Ishikawa (cell line): ENCODE measurements at regions not wholly inside any gene's neighbourhood (a gene's known extent, or its start where the extent isn't known, plus 50 kb on each side); places are given as distances from the start of the nearest gene placed in this dataset.

Experiments used
- CEBPB ChIP-seq: IDR thresholded peaks from 2 replicates; pipeline ENCODE4 v1.6.1; 2012
- CREB1 ChIP-seq: IDR thresholded peaks from 2 replicates; pipeline ENCODE4 v1.6.1; 2012; ENCODE audit warnings: low read depth
- EGR1 ChIP-seq: IDR thresholded peaks from 2 replicates; pipeline ENCODE4 v1.6.1; 2012
- EP300 ChIP-seq: IDR thresholded peaks from 2 replicates; pipeline ENCODE4 v1.6.1; 2012; ENCODE audit warnings: borderline replicate concordance
- FOXM1 ChIP-seq: IDR thresholded peaks from 2 replicates; pipeline ENCODE4 v1.6.1; 2012; ENCODE audit warnings: low read depth, borderline replicate concordance
- NFIC ChIP-seq: IDR thresholded peaks from 2 replicates; pipeline ENCODE4 v1.6.1; 2012
- RAD21 ChIP-seq: IDR thresholded peaks from 2 replicates; pipeline ENCODE4 v1.6.1; 2012; ENCODE audit warnings: low read depth
- TAF1 ChIP-seq: IDR thresholded peaks from 2 replicates; pipeline ENCODE4 v1.6.1; 2012; ENCODE audit warnings: low read depth, mild to moderate bottlenecking
- TCF12 ChIP-seq: IDR thresholded peaks from 2 replicates; pipeline ENCODE4 v1.6.1; 2012; ENCODE audit warnings: low read depth
- TEAD4 ChIP-seq: IDR thresholded peaks from 2 replicates; pipeline ENCODE4 v1.6.1; 2012
- YY1 ChIP-seq: IDR thresholded peaks from 2 replicates; pipeline ENCODE4 v1.6.1; 2012; ENCODE audit warnings: low read depth
- ZBTB7A ChIP-seq: IDR thresholded peaks from 2 replicates; pipeline ENCODE4 v1.6.1; 2012; ENCODE audit warnings: low read depth
- TF ChIP-seq, protein P1 (sequence below): IDR thresholded peaks from 2 replicates; pipeline ENCODE4 v1.6.1; 2012
- TF ChIP-seq, protein P2 (sequence below): IDR thresholded peaks from 2 replicates; pipeline ENCODE4 v1.6.1; 2012; ENCODE audit warnings: low read depth, mild to moderate bottlenecking
- TF ChIP-seq, protein P3 (sequence below): IDR thresholded peaks from 2 replicates; pipeline ENCODE4 v1.6.1; 2012

DNA sequence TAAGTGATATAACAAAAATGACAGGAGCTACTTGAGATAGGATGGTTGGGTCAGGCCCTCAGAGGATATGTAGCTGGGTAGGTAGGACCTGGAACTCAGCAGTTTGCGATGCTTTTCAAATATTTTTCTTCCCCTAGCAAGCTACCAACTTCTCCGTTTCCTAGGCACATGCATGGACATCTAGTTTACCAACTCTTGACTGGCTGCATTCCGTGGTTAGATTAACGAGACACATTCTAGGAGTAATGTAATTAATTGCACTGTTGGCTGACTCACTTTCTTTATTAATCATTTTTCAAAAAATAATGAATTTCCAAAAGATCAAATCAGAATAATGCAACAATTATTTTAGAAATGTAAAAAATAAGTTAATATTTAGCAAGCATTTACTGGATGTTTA lies 95.9 kb downstream of the MACIR start:
- no peak for TF ChIP-seq EP300
- no peak for TF ChIP-seq TAF1
- no peak for TF ChIP-seq FOXM1
- TF ChIP-seq YY1: no peak
- TF ChIP-seq, protein P1, sequence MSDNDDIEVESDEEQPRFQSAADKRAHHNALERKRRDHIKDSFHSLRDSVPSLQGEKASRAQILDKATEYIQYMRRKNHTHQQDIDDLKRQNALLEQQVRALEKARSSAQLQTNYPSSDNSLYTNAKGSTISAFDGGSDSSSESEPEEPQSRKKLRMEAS: no peak
- TF ChIP-seq, protein P2, sequence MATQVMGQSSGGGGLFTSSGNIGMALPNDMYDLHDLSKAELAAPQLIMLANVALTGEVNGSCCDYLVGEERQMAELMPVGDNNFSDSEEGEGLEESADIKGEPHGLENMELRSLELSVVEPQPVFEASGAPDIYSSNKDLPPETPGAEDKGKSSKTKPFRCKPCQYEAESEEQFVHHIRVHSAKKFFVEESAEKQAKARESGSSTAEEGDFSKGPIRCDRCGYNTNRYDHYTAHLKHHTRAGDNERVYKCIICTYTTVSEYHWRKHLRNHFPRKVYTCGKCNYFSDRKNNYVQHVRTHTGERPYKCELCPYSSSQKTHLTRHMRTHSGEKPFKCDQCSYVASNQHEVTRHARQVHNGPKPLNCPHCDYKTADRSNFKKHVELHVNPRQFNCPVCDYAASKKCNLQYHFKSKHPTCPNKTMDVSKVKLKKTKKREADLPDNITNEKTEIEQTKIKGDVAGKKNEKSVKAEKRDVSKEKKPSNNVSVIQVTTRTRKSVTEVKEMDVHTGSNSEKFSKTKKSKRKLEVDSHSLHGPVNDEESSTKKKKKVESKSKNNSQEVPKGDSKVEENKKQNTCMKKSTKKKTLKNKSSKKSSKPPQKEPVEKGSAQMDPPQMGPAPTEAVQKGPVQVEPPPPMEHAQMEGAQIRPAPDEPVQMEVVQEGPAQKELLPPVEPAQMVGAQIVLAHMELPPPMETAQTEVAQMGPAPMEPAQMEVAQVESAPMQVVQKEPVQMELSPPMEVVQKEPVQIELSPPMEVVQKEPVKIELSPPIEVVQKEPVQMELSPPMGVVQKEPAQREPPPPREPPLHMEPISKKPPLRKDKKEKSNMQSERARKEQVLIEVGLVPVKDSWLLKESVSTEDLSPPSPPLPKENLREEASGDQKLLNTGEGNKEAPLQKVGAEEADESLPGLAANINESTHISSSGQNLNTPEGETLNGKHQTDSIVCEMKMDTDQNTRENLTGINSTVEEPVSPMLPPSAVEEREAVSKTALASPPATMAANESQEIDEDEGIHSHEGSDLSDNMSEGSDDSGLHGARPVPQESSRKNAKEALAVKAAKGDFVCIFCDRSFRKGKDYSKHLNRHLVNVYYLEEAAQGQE: no peak
- no peak for TF ChIP-seq TCF12
- TF ChIP-seq, protein P3, sequence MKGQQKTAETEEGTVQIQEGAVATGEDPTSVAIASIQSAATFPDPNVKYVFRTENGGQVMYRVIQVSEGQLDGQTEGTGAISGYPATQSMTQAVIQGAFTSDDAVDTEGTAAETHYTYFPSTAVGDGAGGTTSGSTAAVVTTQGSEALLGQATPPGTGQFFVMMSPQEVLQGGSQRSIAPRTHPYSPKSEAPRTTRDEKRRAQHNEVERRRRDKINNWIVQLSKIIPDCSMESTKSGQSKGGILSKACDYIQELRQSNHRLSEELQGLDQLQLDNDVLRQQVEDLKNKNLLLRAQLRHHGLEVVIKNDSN: no peak
- no peak for TF ChIP-seq TEAD4
- TF ChIP-seq NFIC: no peak
- TF ChIP-seq EGR1: no peak

DNA sequence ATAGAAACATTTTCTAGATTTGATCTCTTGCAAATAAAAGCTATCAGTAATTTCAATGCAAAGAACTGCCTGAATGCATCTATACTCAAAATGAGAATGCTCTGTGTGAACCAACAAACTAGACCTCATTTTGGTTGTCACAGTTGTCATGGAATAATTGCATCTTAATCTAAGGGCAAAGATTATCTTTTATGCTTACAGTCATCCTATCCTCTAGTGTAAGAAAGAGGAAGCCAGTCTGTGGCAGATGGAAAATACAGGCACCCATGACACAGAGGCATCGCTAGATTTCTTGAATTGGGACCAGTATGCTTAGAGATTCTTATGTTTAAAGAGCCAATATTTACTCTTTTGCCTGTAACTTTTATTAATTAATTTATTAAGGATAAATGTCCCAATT lies 95.0 kb downstream of the MACIR start:
- TF ChIP-seq YY1 (no peak), RAD21 (no peak), TCF12 (no peak), CEBPB (no peak), TEAD4 (no peak), ZBTB7A (no peak), TAF1 (no peak), EGR1 (no peak), NFIC (no peak)
- TF ChIP-seq, protein P3: no peak

DNA sequence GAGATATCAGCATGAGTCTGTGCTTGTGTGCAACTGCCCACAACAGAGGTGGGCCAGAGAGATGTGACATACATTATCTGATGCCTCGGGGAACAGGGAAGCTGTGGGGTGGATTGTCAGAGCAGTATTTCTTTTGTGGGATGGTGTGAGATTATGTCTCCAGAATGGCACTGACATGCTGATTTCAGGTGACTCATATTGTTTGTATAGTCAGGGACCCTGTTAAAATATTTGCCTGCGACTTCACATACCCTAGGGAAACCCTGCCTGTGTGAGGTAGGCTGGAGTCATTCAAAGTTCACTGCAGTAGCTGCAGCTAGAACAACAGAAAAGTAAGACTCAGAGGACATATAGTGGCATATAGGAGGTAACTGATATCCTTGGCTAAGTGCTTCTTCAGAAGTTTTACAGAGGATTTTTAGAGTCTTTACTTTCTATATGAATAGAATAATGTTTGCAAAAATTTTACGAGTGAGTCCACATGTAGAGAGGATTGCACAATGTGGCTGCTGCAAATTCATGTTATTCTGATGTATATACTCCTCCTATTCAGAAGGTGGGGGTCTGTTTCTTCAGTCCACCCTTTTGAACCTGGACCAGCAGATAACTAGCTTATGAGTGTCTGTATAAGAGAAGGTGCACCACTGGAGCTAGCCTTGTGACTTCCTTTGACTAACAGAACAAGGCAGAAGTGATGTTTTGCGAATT lies 89.3 kb downstream of the MACIR start:
- TF ChIP-seq YY1: no peak
- TF ChIP-seq TAF1: no peak

DNA sequence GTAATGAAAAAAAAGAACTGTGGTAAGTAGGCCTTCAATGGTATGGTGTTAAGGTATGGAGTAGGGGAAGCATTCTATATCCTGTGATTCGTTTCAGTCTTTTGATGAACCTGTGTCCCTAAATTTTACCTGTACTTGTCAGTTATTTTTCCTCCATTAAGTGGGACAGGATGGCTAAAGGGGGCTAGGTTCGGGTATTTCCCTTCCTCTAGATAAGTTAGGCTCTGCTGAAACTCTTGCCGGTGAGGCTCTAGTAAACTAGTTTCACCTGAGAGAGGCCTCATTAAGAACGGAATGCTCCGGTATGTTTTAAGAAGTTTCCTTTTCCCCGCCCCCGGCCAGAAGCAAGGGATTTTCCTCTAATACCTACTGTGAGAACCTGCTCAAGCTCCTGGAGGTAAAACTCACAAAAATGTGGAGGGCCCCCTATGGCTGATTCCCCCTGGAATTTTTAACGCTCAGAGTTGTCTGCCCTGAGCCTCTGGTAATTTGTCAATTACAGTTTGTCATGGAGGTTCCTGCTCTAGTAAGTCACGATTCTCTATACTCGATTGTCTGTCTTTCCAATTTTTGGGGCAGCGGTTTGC lies 87.7 kb downstream of the MACIR start:
- TF ChIP-seq, protein P2: no peak
- TF ChIP-seq RAD21 (no peak), TCF12 (no peak), YY1 (no peak), FOXM1 (no peak), EGR1 (no peak), CREB1 (no peak), CEBPB (no peak), TEAD4 (no peak), EP300 (no peak), ZBTB7A (no peak), NFIC (no peak), TAF1 (no peak)
- TF ChIP-seq, protein P1: no peak
- TF ChIP-seq, protein P3: no peak

DNA sequence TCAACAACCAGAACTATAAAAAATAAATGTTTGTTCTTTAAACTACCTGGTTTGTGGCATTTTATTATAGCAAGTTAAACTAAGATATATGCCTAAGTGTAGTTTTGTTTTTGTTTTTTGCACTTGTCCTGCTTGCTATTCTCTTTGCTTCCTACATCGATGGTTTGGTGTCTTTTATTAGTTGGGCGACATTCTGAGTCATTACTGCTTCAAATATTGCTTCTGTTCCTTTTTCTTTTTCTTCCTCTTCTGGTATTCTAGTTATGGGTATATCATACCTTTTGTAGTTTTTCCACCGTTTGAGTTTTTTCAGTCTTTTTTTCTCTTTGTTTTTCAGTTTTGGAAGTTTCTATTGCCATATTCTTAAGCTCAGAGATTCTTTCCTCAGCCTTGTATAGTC lies 86.9 kb downstream of the MACIR start:
- TF ChIP-seq EGR1: no peak
- TF ChIP-seq, protein P2: no peak
- TF ChIP-seq FOXM1: no peak
- TF ChIP-seq, protein P1: no peak
- no peak for TF ChIP-seq CEBPB
- no peak for TF ChIP-seq TCF12
- no peak for TF ChIP-seq TEAD4
- TF ChIP-seq YY1: no peak
- no peak for TF ChIP-seq TAF1
- TF ChIP-seq ZBTB7A: no peak
- TF ChIP-seq RAD21: no peak
- TF ChIP-seq, protein P3: no peak
- no peak for TF ChIP-seq EP300
- TF ChIP-seq CREB1: no peak
- TF ChIP-seq NFIC: no peak
